Heart right ventricle (tissue), 16 donors: ENCODE measurements at regions not wholly inside any gene's neighbourhood (a gene's known extent, or its start where the extent isn't known, plus 50 kb on each side); places are given as distances from the start of the nearest gene placed in this dataset.

Experiments used
- ATAC-seq, 8 donors: fragments of 200-7000 bp; cut with Tn5 transposase; one replicate each; pipeline ENCODE4 v1.9.1; 2020; ENCODE audit warnings: mild to moderate bottlenecking in 8 of 8, moderate library complexity in 8 of 8, moderate number of reproducible peaks in 1 of 8
- DNase-seq, 2 donors: peaks; one replicate each; pipeline ENCODE4 v3.0.0-alpha.2; 2020
- H3K27ac ChIP-seq, 10 donors: fragments of 200-600 bp; sonication (generic) in 2 of 10; one replicate each; pipeline versions ENCODE4 v1.5.0 to v1.8.0; 2020 to 2022; ENCODE audit warnings: mild to moderate bottlenecking in 3 of 10
- H3K27me3 ChIP-seq, 7 donors: fragments of 200-600 bp; one replicate each; pipeline ENCODE4 v1.8.0; 2021 to 2022; ENCODE audit warnings: mild to moderate bottlenecking in 2 of 7
- H3K36me3 ChIP-seq, 9 donors: fragments of 200-600 bp; sonication (generic) in 1 of 9; one replicate each; pipeline versions ENCODE4 v1.5.0 to v1.8.0; 2020 to 2022; ENCODE audit warnings: mild to moderate bottlenecking in 2 of 9
- H3K4me1 ChIP-seq, 9 donors: fragments of 200-600 bp; sonication (generic) in 1 of 9; one replicate each; pipeline versions ENCODE4 v1.5.0 to v1.8.0; 2020 to 2022; ENCODE audit warnings: mild to moderate bottlenecking in 4 of 9
- H3K4me3 ChIP-seq, 10 donors: fragments of 200-600 bp; sonication (generic) in 2 of 10; one replicate each; pipeline versions ENCODE4 v1.5.0 to v1.8.0; 2020 to 2022; ENCODE audit warnings: mild to moderate bottlenecking in 7 of 10, moderate library complexity in 2 of 10
- H3K9me3 ChIP-seq, 11 donors: fragments of 200-600 bp in 10 of 11; sonication (generic) in 2 of 11; one replicate each; pipeline versions ENCODE4 v1.5.0 to v1.8.0; 2013 to 2022; ENCODE audit warnings: mild to moderate bottlenecking in 2 of 11, control low read depth in 1 of 11, moderate library complexity in 1 of 11
- WGBS, 2 donors: extraction: QIAGEN DNeasy Blood & Tissue Kit; methylation state at CpG; one replicate each; pipeline ENCODE4 v1.1.7; 2013; ENCODE audit warnings: inconsistent platforms in 1 of 2; 5-methylcytosine and 5-hydroxymethylcytosine counted together
- intact Hi-C, 10 donors: fragments of 100-400 bp; cut with DNase I; formaldehyde crosslinking; loops; one replicate each; pipeline versions ENCODE4 v1.11.1 to v1.14.2; 2022
- TF ChIP-seq, protein P1 (sequence below), 9 donors: fragments of 200-600 bp; sonication (generic) in 2 of 9; IDR thresholded peaks; one replicate each; pipeline versions ENCODE4 v1.5.0 to v1.8.0; 2021 to 2022; ENCODE audit warnings: antibody characterized with exemption in 9 of 9, mild to moderate bottlenecking in 5 of 9, moderate library complexity in 1 of 9
- donor health status: Arrhythmogenic right ventricular cardiomyopathy.
- donor health status: ischemic (EF 13 %, LVEDD 7.1; RV severe dilation, severe dysfunction).
- donor health status: healthy with polysubstance abuse.
- donor health status: DM: no; HTN: yes; CAD: no.
- donor health status: DM: no; HTN: no; CAD: no.
- donor health status: ischemic (EF 25% LVEDD 6.9; RV normal size, moderate dysfunction).
- donor health status: ischemic (EF 25% LVEDD 5.7; RV mildly dilated, moderate dysfunction).
- donor health status: healthy.
- donor health status: DM: yes; HTN: yes; CAD: no.
- donor health status: Ischemic cardiomyopathy.
- donor health status: ischemic (EF 35%, LVEDD 5.7; RV mildly dilated, moderate dysfunction).
- donor health status: nonischemic (EF 11% LVEDD 7.7; RV severe dilation, severe dysfunction).
- donor health status: DM: yes; HTN: yes; CAD: no.
- donor health status: PGD.
- donor health status: ischemic (EF 29% LVEDD 5.4; RV normal size, mild dysfunction).
- donor health status: nonischemic (EF 23%, LVEDD 6.1; RV moderate dilation, normal function).

DNA sequence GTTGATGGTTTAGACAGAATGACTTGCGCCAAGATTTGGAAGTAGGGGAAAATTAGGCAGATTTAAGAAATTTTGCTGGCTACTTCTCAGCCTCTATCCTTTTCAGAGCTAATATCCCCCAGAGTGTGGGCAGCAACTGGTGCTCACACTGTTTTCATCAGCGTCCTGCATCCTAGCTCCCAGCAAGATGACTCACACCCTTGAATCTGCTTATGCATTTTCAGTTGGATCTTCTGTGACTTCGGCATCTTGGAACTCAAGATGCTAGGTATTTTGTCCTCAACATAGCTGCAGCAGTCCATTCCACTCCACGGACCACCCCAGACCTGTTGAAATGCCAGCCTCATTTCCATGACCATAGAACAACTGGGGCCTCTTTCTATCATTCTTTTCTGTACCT, 336.1 kb upstream of the NR2F2 start:
- Histone ChIP-seq H3K4me3 (no peak overlapping the region), H3K27ac (no peak overlapping the region), H3K9me3 (no peaks in the 10 kb centered on the region), H3K36me3 (no peaks in the 10 kb centered on the region), H3K27me3 (no peaks in the 10 kb centered on the region), H3K4me1 (no peaks in the 10 kb centered on the region)
- 88 to 91% methylated on average over 4 of the region's 4 CpGs for WGBS, 2 donors
- intact Hi-C loops: no loop called here
- DNase-seq (no peak), ATAC-seq (no peak)
- TF ChIP-seq, protein P1, sequence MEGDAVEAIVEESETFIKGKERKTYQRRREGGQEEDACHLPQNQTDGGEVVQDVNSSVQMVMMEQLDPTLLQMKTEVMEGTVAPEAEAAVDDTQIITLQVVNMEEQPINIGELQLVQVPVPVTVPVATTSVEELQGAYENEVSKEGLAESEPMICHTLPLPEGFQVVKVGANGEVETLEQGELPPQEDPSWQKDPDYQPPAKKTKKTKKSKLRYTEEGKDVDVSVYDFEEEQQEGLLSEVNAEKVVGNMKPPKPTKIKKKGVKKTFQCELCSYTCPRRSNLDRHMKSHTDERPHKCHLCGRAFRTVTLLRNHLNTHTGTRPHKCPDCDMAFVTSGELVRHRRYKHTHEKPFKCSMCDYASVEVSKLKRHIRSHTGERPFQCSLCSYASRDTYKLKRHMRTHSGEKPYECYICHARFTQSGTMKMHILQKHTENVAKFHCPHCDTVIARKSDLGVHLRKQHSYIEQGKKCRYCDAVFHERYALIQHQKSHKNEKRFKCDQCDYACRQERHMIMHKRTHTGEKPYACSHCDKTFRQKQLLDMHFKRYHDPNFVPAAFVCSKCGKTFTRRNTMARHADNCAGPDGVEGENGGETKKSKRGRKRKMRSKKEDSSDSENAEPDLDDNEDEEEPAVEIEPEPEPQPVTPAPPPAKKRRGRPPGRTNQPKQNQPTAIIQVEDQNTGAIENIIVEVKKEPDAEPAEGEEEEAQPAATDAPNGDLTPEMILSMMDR (IDR thresholded peaks at IDR 0.05): no peak

DNA sequence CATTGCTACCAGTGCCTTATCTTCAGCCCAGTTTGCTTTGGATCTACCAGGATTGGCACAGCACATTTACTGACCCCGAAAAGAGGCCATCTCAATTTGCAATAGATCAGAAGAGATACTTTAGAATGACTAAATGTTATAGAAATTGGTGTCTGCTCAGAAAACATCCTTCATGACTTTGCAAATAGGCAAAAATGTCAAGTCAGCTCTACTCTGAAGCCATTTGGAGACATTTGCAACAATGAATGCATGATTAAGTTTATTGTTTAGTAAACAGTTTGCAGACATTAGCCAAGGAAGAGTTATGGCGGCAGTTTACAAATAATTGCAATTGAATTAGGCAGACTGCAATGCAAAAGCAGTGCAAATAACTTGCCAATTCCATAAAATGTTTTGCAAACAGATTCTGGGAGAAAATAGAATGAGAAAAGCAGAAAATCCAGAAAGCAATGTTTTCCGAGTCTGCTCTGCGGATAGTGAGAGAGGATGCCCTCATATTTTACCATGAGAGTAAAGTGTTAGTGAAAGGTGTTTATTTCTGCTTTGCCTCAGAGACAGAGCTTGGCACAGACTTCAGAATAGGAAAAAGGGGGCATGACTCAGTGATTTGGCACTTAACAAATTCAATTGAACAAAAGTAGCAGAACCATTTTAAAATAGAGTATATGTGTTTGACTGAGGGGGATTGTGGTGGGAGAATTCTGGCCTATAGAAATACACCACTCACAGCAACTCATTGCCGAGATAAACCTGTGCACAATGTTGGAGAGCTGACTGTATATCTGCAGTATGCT, 334.9 kb upstream of the NR2F2 start:
- H3K36me3 ChIP-seq: no peaks in the 10 kb centered on the region
- intact Hi-C loops: no loop called here
- H3K9me3 ChIP-seq: no peaks in the 10 kb centered on the region
- 91 to 96% methylated on average over 5 of the region's 5 CpGs for WGBS, 2 donors
- H3K4me3 ChIP-seq: no peak overlapping the region
- ATAC-seq: no peak
- DNase-seq: no peak
- no peak overlapping the region for H3K27ac ChIP-seq
- H3K27me3 ChIP-seq: no peaks in the 10 kb centered on the region
- H3K4me1 ChIP-seq: no peaks in the 10 kb centered on the region
- TF ChIP-seq, protein P1 (IDR thresholded peaks at IDR 0.05): no peak

DNA sequence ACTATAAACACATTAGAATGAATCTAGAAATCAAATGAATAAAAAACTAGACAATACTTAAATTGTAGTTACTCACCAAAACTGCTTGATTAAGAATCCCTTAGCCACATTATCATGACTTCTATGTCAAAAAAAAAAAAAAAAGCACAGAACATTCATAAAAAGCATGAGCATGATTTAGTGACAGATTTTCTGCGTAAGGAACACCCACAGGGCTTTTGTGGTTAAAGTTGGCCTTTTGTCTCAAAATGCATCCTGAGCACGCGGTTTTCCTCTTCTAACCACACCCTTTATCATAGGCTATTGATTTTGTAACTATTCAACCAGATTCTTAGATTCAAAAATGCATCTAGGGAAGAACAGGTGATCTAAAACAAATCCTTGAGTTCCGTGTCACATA, 334.0 kb upstream of the NR2F2 start:
- TF ChIP-seq, protein P1 (IDR thresholded peaks at IDR 0.05): no peak
- no peak overlapping the region for H3K4me3 ChIP-seq
- DNase-seq (no peak), ATAC-seq (no peak)
- H3K36me3 ChIP-seq: no peaks in the 10 kb centered on the region
- H3K27ac ChIP-seq: no peak overlapping the region
- no peaks in the 10 kb centered on the region for H3K9me3 ChIP-seq
- no peaks in the 10 kb centered on the region for H3K4me1 ChIP-seq
- intact Hi-C loops: no loop called here
- WGBS, 2 donors: 86 to 91% methylated on average over 4 of the region's 4 CpGs
- H3K27me3 ChIP-seq: no peaks in the 10 kb centered on the region

DNA sequence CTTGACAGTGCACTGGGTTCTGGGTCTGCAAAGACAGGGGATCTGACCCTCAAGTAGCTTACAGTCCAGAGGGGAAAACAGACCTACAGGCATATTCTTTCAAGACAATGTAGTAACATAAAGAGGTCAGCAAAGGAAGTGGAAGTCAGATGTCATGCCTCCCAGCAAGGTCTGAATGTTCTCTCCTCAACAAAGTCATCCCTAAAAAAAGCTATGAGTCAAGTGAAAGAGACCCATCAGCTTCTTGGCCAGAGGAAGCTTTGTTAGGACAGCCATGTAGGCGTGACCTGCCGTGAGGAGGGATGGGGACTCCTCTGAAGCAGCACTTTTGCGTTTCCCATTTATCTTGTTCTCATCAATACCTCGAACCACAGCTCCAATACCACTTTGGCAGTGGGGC, 331.6 kb upstream of the NR2F2 start:
- WGBS, 2 donors: 92 to 98% methylated on average over 4 of the region's 4 CpGs
- Histone ChIP-seq H3K36me3 (no peaks in the 10 kb centered on the region), H3K27ac (no peak overlapping the region), H3K4me3 (no peak overlapping the region), H3K9me3 (no peaks in the 10 kb centered on the region), H3K27me3 (no peaks in the 10 kb centered on the region), H3K4me1 (no peaks in the 10 kb centered on the region)
- TF ChIP-seq, protein P1 (IDR thresholded peaks at IDR 0.05): no peak
- no peak for ATAC-seq
- intact Hi-C loops: no loop called here
- DNase-seq: no peak
